ENCODE measurements at regions not wholly inside any gene's neighbourhood (a gene's known extent, or its start where the extent isn't known, plus 50 kb on each side); places are given as distances from the start of the nearest gene placed in this dataset.
"Not testable (repeated sequence)": the region's sequence is repeated elsewhere in the genome, so short reads cannot be mapped to it uniquely, and the experiment has no call there.

DNA sequence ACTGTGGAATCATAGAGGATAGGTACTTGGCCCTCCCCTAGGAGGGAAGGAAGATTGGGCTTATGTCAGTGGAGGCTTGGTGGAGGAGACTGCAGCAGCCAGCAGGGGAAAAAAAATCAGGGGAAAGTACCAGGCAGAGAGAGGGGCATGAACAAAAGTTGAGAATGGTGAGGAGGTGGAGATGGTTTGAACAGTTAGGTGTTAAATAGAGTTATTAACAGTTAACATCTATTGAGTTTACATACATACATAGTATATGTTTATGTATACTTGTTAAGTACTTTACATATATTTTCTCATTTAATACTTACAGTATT is 136.5 kb upstream of the HNRNPU start (continued):
- TF ChIP-seq, protein P1, sequence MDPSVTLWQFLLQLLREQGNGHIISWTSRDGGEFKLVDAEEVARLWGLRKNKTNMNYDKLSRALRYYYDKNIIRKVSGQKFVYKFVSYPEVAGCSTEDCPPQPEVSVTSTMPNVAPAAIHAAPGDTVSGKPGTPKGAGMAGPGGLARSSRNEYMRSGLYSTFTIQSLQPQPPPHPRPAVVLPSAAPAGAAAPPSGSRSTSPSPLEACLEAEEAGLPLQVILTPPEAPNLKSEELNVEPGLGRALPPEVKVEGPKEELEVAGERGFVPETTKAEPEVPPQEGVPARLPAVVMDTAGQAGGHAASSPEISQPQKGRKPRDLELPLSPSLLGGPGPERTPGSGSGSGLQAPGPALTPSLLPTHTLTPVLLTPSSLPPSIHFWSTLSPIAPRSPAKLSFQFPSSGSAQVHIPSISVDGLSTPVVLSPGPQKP (IDR thresholded peaks at IDR 0.05; ENCODE audit: low read depth, low read length), result no peak
- TF ChIP-seq ZNF274 (IDR thresholded peaks at IDR 0.05; ENCODE audit: insufficient read depth, insufficient read length) (no peak), FOS (IDR thresholded peaks at IDR 0.05; ENCODE audit: borderline replicate concordance, extremely low read depth, insufficient read length) (no peak), RUNX3 (IDR thresholded peaks at IDR 0.05; ENCODE audit: low read length) (no peak)

DNA sequence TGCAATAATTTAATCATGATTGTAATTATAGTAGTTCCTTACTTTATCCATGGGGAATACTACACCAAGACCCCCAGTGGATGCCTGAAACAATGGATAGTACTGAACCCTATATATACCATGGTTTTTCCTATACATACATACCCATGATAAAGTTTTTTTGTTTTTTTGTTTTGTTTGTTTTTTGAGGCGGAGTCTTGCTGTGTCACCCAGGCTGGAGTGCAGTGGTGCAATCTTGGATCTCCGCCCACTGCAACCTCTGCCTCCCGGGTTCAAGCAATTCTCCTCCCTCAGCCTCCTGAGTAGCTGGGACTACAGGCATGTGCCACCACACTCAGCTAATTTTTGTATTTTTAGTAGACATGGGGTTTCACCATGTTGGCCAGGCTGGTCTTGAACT is 135.3 kb upstream of the HNRNPU start:
- H3K27ac ChIP-seq (ENCODE audit: control insufficient read depth, insufficient read depth); FAIRE-seq; DNase-seq (ENCODE audit: low read depth, low spot score); H3K27me3 ChIP-seq (replicated peaks in 1 of 2; ENCODE audit: control insufficient read depth in 2 of 2, insufficient read depth in 2 of 2, low read length in 1 of 2); H4K20me1 ChIP-seq (ENCODE audit: control insufficient read depth, insufficient read depth); in situ Hi-C loops (cut with MboI); intact Hi-C loops (cut with micrococcal nuclease; ENCODE audit: unreplicated experiment); ATAC-seq; H3K36me3 ChIP-seq (ENCODE audit: control insufficient read depth in 2 of 2, insufficient read depth in 2 of 2, low read length in 1 of 2); H3K4me1 ChIP-seq (ENCODE audit: control insufficient read depth, insufficient read depth, low read length); H2AFZ ChIP-seq (ENCODE audit: control insufficient read depth, low read depth, low read length); H3K79me2 ChIP-seq (ENCODE audit: control insufficient read depth, insufficient read depth, low read length); H3K4me3 ChIP-seq; BruUV-seq (replicated peaks); H3K9me3 ChIP-seq (replicated peaks; ENCODE audit: control insufficient read depth, insufficient read depth, low read length); H3K4me2 ChIP-seq (ENCODE audit: control insufficient read depth, insufficient read depth); H3K9ac ChIP-seq (ENCODE audit: control insufficient read depth, insufficient read depth, low read length); POLR2A ChIA-PET: not testable (repeated sequence)
- 90% methylated on average over 3 of the region's 3 CpGs for WGBS (ENCODE audit: insufficient coverage, insufficient replicate concordance, low lambda C conversion rate, missing lambda C conversion rate)
- RAD21 ChIA-PET (ENCODE audit: unreplicated experiment), result interaction anchor here (2.4 kb wide), 1 partner anchor 43 kb away, joined by 8 read pairs; no protein-coding TSS in a partner anchor
- SMC1A ChIA-PET (ENCODE audit: uncharacterized antibody, unreplicated experiment), result interaction anchor here (0.6 to 1.2 kb wide), 2 partner anchors 17 to 163 kb away, joined by 3 read pairs; no protein-coding TSS in a partner anchor
- CTCF ChIA-PET, result interaction anchor here (1.9 kb wide), 1 partner anchor 198 kb away, joined by 10 read pairs; no protein-coding TSS in a partner anchor
